Lower lobe of right lung (tissue), 2 donors: ENCODE measurements at regions not wholly inside any gene's neighbourhood (a gene's known extent, or its start where the extent isn't known, plus 50 kb on each side); places are given as distances from the start of the nearest gene placed in this dataset.

Experiments used
- ATAC-seq, 2 donors: fragments of 200-7000 bp; cut with Tn5 transposase; one replicate each; pipeline ENCODE4 v1.9.1; 2020 to 2022; ENCODE audit warnings: mild to moderate bottlenecking in 2 of 2, moderate library complexity in 2 of 2
- DNase-seq: peaks from one replicate; pipeline ENCODE4 v3.0.0-alpha.2; 2020
- H3K27ac ChIP-seq: fragments of 200-600 bp; one replicate; pipeline ENCODE4 v1.8.0; 2022
- H3K27me3 ChIP-seq: fragments of 200-600 bp; one replicate; pipeline ENCODE4 v1.8.0; 2022; ENCODE audit warnings: low read depth
- H3K36me3 ChIP-seq: fragments of 200-600 bp; one replicate; pipeline ENCODE4 v1.8.0; 2022; ENCODE audit warnings: mild to moderate bottlenecking
- H3K4me1 ChIP-seq: fragments of 200-600 bp; one replicate; pipeline ENCODE4 v1.8.0; 2022
- H3K4me3 ChIP-seq: fragments of 200-600 bp; one replicate; pipeline ENCODE4 v1.8.0; 2022; ENCODE audit warnings: mild to moderate bottlenecking
- H3K9me3 ChIP-seq: fragments of 200-600 bp; one replicate; pipeline ENCODE4 v1.8.0; 2022
- intact Hi-C: fragments of 100-400 bp; cut with DNase I; formaldehyde crosslinking; loops from one replicate; pipeline ENCODE4 v1.11.0; 2022
- TF ChIP-seq, protein P1 (sequence below): fragments of 200-600 bp; IDR thresholded peaks from one replicate; pipeline ENCODE4 v1.8.0; 2022; ENCODE audit warnings: antibody characterized with exemption, mild to moderate bottlenecking
- donor health status: DM: no; HTN: yes; CAD: no; lungs with severe emphysema.

DNA sequence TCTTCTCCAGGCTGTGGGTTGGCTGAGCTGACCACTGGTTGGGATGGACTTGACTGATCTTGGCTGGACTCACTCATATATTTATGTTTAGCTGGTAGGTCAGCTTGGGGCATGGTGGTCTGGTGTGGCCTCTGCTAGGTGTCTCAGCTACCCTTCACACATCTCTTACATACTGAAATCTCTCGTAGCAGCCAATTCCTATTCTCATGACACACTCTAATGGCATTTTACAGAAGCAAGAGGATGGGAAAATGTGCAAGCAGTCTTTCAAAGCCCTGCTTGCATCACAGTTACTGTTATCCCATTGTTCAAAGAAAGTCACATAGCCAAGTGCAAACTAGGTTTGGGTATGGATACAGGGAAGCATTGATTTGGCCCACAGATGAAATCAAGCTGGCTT lies 55.5 kb upstream of the PCDH18 start:
- ATAC-seq (no peak), DNase-seq (no peak)
- intact Hi-C loops: no loop called here
- H3K27ac ChIP-seq: no peak overlapping the region
- TF ChIP-seq, protein P1, sequence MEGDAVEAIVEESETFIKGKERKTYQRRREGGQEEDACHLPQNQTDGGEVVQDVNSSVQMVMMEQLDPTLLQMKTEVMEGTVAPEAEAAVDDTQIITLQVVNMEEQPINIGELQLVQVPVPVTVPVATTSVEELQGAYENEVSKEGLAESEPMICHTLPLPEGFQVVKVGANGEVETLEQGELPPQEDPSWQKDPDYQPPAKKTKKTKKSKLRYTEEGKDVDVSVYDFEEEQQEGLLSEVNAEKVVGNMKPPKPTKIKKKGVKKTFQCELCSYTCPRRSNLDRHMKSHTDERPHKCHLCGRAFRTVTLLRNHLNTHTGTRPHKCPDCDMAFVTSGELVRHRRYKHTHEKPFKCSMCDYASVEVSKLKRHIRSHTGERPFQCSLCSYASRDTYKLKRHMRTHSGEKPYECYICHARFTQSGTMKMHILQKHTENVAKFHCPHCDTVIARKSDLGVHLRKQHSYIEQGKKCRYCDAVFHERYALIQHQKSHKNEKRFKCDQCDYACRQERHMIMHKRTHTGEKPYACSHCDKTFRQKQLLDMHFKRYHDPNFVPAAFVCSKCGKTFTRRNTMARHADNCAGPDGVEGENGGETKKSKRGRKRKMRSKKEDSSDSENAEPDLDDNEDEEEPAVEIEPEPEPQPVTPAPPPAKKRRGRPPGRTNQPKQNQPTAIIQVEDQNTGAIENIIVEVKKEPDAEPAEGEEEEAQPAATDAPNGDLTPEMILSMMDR: no peak
- H3K27me3 ChIP-seq: no peaks in the 10 kb centered on the region
- H3K4me3 ChIP-seq: no peak overlapping the region
- H3K36me3 ChIP-seq: no peaks in the 10 kb centered on the region
- no peaks in the 10 kb centered on the region for H3K9me3 ChIP-seq
- no peaks in the 10 kb centered on the region for H3K4me1 ChIP-seq

DNA sequence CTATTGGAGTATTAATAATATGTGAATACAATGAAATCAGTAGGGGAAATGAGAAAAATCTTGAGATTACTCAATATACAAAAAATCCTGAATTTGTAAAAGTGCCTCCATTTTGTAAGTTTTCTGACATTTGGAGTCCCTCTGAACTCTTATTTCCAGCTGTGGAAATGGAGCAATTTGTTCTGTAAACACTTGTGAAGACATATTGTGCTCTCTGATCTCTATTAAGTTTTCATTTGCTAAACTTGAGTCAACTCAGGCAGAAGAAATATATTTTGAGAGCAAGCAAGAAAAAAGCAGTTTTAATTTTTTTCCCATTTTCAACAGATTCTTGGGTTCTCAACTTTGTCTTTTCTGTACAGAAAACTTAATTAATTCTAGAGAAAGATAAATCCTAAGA lies 51.4 kb upstream of the PCDH18 start:
- Histone ChIP-seq H3K4me1 (no peaks in the 10 kb centered on the region), H3K27me3 (no peaks in the 10 kb centered on the region), H3K27ac (no peak overlapping the region), H3K9me3 (no peaks in the 10 kb centered on the region), H3K4me3 (no peak overlapping the region), H3K36me3 (no peaks in the 10 kb centered on the region)
- TF ChIP-seq, protein P1: no peak
- intact Hi-C loops: no loop called here
- ATAC-seq (no peak), DNase-seq (no peak)
